ENCODE measurements at regions not wholly inside any gene's neighbourhood (a gene's known extent, or its start where the extent isn't known, plus 50 kb on each side); places are given as distances from the start of the nearest gene placed in this dataset.

DNA sequence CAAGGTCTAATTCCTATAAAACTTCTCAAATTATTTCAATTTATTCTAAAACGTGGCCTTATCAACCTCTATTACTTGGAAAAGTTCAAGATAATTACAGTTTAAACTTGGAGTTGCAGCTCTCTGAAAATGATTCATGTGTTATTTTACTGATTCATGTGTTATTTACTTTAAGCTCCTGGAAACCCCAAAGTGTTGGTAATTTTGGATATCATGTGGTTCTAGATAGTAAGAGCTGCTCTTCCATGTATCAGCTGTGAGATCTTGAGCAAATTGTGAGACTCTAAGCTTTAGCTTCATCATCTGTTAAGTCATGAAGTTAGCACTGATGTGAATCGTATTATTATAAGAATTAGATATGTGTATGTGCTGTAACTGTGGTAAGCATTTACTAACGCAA lies 749.2 kb downstream of the TLE4 start:
- WGBS, 2 donors, result 67% methylated on average over 3 of the region's 3 CpGs
- intact Hi-C loops (cut with DNase I), result no loop called here
- Histone ChIP-seq H3K4me3 (no peak overlapping the region), H3K36me3 (no peaks in the 10 kb centered on the region), H3K9me3 (no peaks in the 10 kb centered on the region), H3K4me1 (peaks cover 0 to 19% (median 7%) of the 10 kb centered on the region in 4 donors), H3K27me3 (no peaks in the 10 kb centered on the region), H3K27ac (no peak overlapping the region)
- no peak for DNase-seq
- TF ChIP-seq, protein P1, sequence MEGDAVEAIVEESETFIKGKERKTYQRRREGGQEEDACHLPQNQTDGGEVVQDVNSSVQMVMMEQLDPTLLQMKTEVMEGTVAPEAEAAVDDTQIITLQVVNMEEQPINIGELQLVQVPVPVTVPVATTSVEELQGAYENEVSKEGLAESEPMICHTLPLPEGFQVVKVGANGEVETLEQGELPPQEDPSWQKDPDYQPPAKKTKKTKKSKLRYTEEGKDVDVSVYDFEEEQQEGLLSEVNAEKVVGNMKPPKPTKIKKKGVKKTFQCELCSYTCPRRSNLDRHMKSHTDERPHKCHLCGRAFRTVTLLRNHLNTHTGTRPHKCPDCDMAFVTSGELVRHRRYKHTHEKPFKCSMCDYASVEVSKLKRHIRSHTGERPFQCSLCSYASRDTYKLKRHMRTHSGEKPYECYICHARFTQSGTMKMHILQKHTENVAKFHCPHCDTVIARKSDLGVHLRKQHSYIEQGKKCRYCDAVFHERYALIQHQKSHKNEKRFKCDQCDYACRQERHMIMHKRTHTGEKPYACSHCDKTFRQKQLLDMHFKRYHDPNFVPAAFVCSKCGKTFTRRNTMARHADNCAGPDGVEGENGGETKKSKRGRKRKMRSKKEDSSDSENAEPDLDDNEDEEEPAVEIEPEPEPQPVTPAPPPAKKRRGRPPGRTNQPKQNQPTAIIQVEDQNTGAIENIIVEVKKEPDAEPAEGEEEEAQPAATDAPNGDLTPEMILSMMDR (IDR thresholded peaks at IDR 0.05), result no peak
- no peak for TF ChIP-seq EP300 (IDR thresholded peaks at IDR 0.05)
- no peak for TF ChIP-seq POLR2A (IDR thresholded peaks at IDR 0.05)
- TF ChIP-seq POLR2AphosphoS5 (IDR thresholded peaks at IDR 0.05), result no peak

DNA sequence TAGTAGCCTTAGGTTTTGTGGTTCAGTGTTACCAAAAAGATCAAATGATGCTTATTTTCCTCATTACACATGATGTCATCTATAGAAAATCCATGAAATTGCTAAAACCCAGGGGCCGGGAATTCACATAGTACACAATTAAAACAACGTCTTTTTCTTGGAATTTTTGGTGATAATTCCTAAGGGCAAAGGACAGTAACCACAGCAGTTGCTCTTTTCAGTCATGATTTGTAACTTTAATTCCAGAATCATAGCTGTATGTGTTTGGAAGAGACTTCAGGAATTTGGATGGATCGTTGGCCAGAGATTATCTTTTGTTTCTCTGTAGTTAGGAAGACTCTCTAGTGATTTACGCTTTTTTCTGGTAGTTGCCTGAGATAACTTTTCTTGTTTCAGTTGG lies 748.7 kb downstream of the TLE4 start:
- Histone ChIP-seq H3K36me3 (no peaks in the 10 kb centered on the region), H3K27me3 (no peaks in the 10 kb centered on the region), H3K4me3 (no peak overlapping the region), H3K9me3 (no peaks in the 10 kb centered on the region), H3K4me1 (peaks cover 0 to 15% (median 5%) of the 10 kb centered on the region in 4 donors), H3K27ac (no peak overlapping the region)
- WGBS, 2 donors, result 68 to 70% methylated on average over 4 of the region's 4 CpGs
- intact Hi-C loops (cut with DNase I), result no loop called here
- DNase-seq, result no peak
- TF ChIP-seq, protein P1 (IDR thresholded peaks at IDR 0.05), result no peak
- TF ChIP-seq EP300 (IDR thresholded peaks at IDR 0.05) (no peak), POLR2A (IDR thresholded peaks at IDR 0.05) (no peak), POLR2AphosphoS5 (IDR thresholded peaks at IDR 0.05) (no peak)

DNA sequence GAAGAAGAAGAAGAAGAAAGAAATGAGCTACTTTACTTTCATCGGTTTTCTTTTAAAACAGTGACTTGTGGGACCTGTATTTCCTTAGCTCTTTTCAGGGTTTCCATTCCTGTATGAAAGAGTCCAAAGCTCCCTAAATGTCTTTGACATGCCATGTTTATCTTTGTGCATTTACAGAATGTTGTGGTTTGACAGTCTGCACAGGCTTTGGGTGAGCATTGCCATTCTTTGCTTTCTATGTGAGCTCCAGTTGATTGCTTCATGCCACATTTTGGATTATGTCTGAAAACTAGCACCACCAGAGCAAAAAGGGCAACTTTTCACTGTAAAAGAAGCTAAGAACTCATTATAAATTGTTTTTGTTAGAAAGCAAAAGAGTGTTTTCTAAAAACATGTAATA lies 733.4 kb downstream of the TLE4 start:
- no peak for TF ChIP-seq POLR2AphosphoS5 (IDR thresholded peaks at IDR 0.05)
- TF ChIP-seq EP300 (IDR thresholded peaks at IDR 0.05), result no peak
- TF ChIP-seq POLR2A (IDR thresholded peaks at IDR 0.05), result no peak
- TF ChIP-seq, protein P1 (IDR thresholded peaks at IDR 0.05), result no peak
- Histone ChIP-seq H3K36me3 (no peaks in the 10 kb centered on the region), H3K4me1 (peaks cover 0 to 5% (median 0%) of the 10 kb centered on the region in 4 donors), H3K27ac (no peak overlapping the region), H3K4me3 (no peak overlapping the region), H3K9me3 (peaks cover 0 to 2% (median 0%) of the 10 kb centered on the region in 4 donors), H3K27me3 (no peaks in the 10 kb centered on the region)
- 96 to 98% methylated on average over 1 of the region's 1 CpG for WGBS, 2 donors
- DNase-seq, result no peak
- intact Hi-C loops (cut with DNase I), result no loop called here

DNA sequence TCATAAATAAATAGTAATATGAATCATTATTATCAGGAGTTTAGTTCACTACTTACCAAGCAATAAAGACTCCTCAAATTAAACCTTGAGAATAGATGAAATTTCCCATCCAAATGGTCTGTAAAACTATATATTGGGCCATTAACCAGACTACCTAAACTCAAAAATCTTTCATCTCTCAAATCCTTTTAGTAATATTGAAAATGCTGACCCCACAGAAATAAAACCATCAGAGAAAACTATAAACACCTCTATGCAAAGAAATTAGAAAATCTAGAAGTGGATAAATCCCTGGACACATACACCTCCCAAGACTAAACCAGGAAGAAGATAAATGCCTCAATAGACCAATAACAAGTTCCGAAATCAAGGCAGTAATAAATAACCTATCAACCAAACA lies 723.2 kb downstream of the TLE4 start:
- Histone ChIP-seq H3K27me3 (no peaks in the 10 kb centered on the region), H3K27ac (no peak overlapping the region), H3K9me3 (peaks cover 0 to 3% (median 0%) of the 10 kb centered on the region in 4 donors), H3K4me1 (no peaks in the 10 kb centered on the region), H3K4me3 (no peak overlapping the region), H3K36me3 (no peaks in the 10 kb centered on the region)
- DNase-seq, result no peak
- TF ChIP-seq EP300 (IDR thresholded peaks at IDR 0.05) (no peak), POLR2AphosphoS5 (IDR thresholded peaks at IDR 0.05) (no peak), POLR2A (IDR thresholded peaks at IDR 0.05) (no peak)
- TF ChIP-seq, protein P1 (IDR thresholded peaks at IDR 0.05), result no peak
- WGBS, 2 donors, result 73 to 89% methylated on average over 1 of the region's 1 CpG
- intact Hi-C loops (cut with DNase I), result no loop called here

DNA sequence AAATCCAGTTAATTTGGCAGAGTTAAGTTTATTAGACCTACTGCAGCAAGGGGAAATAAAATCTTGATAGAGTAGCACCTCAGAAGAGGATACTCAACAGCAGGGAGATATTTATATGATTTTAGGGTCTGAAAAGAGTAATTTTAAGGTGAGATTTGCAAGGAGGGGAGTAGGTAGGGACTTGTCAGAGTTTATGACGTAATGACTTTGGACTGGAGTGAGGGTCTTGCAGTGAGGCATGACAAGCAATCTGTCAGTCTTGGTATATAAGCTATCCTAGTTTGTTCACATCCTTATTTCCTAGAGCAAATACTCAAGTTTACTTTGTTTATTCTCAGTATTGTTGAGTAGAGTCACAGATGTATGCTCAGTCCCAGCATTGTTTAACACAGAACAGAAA lies 722.6 kb downstream of the TLE4 start:
- DNase-seq, result no peak
- no peaks in the 10 kb centered on the region for H3K36me3 ChIP-seq
- TF ChIP-seq, protein P1 (IDR thresholded peaks at IDR 0.05), result no peak
- TF ChIP-seq POLR2AphosphoS5 (IDR thresholded peaks at IDR 0.05), result no peak
- no peak for TF ChIP-seq POLR2A (IDR thresholded peaks at IDR 0.05)
- WGBS, 2 donors, result 43 to 77% methylated on average over 1 of the region's 1 CpG
- no peak overlapping the region for H3K27ac ChIP-seq
- no peaks in the 10 kb centered on the region for H3K4me1 ChIP-seq
- no peaks in the 10 kb centered on the region for H3K27me3 ChIP-seq
- H3K9me3 ChIP-seq, result peaks cover 0 to 3% (median 0%) of the 10 kb centered on the region in 4 donors
- intact Hi-C loops (cut with DNase I), result no loop called here
- no peak overlapping the region for H3K4me3 ChIP-seq

Measured in sigmoid colon (tissue), 6 donors.